Neural cell (in vitro differentiated cells): ENCODE measurements at regions not wholly inside any gene's neighbourhood (a gene's known extent, or its start where the extent isn't known, plus 50 kb on each side); places are given as distances from the start of the nearest gene placed in this dataset.

Experiments used
- H2AFZ ChIP-seq: fragments of 200-600, 300-800 bp; sonication (generic), shearing (Covaris generic); 2 replicates; pipeline ENCODE4 v1.6.0; 2014; ENCODE audit warnings: low read depth, mild to moderate bottlenecking, antibody characterized with exemption, low read length, moderate library complexity
- H3F3A ChIP-seq: fragments of 200-600 bp; shearing (Covaris generic); 2 replicates; pipeline ENCODE4 v1.6.1; 2016; ENCODE audit warnings: mild to moderate bottlenecking, moderate library complexity, mixed read lengths, antibody characterized with exemption, low read length; ENCODE audit not compliant: insufficient read depth, poor library complexity, severe bottlenecking
- H3K27ac ChIP-seq: fragments of 200-600, 300-800 bp; sonication (generic), shearing (Covaris generic); 2 replicates; pipeline ENCODE4 v1.5.1; 2014; ENCODE audit warnings: mild to moderate bottlenecking, low read length, moderate library complexity
- H3K27me3 ChIP-seq: fragments of 300-800, 200-600 bp; sonication (generic), shearing (Covaris generic); 2 replicates; pipeline ENCODE4 v1.6.0; 2014; ENCODE audit warnings: mild to moderate bottlenecking, low read depth, low read length, moderate library complexity; ENCODE audit not compliant: insufficient read depth
- H3K36me3 ChIP-seq: fragments of 300-800, 200-600 bp; sonication (generic), shearing (Covaris generic); 2 replicates; pipeline ENCODE4 v1.5.1; 2014; ENCODE audit warnings: mild to moderate bottlenecking, antibody characterized with exemption, low read length, moderate library complexity; ENCODE audit not compliant: insufficient read depth
- H3K4me2 ChIP-seq: fragments of 300-800, 200-600 bp; sonication (generic), shearing (Covaris generic); 2 replicates; pipeline ENCODE4 v1.6.0; 2014; ENCODE audit warnings: mild to moderate bottlenecking, low read length
- H3K4me3 ChIP-seq: fragments of 300-800, 200-600 bp; sonication (generic), shearing (Covaris generic); 2 replicates; pipeline ENCODE4 v1.5.1; 2014; ENCODE audit warnings: mild to moderate bottlenecking, low read length, moderate library complexity
- H3K79me2 ChIP-seq: fragments of 200-600 bp; shearing (Covaris generic); replicated peaks from 2 replicates; pipeline ENCODE4 v1.6.0; 2014; ENCODE audit warnings: mild to moderate bottlenecking, low read length, moderate library complexity; ENCODE audit not compliant: insufficient read depth
- H3K9ac ChIP-seq: fragments of 300-800, 200-600 bp; sonication (generic), shearing (Covaris generic); 2 replicates; pipeline ENCODE4 v1.6.1; 2016; ENCODE audit warnings: mild to moderate bottlenecking, low read length, mixed read lengths
- H3K9me2 ChIP-seq: fragments of 200-600 bp; shearing (Covaris generic); 2 replicates; pipeline ENCODE4 v1.6.1; 2016; ENCODE audit warnings: mild to moderate bottlenecking, low read length, mixed read lengths; ENCODE audit not compliant: insufficient read depth
- H3K9me3 ChIP-seq: fragments of 200-600, 300-800 bp; sonication (generic), shearing (Covaris generic); 2 replicates; pipeline ENCODE4 v1.6.1; 2016; ENCODE audit warnings: mild to moderate bottlenecking, mixed run types, low read length, moderate library complexity, mixed read lengths
- H4K20me1 ChIP-seq: fragments of 200-600 bp; shearing (Covaris generic); 2 replicates; pipeline ENCODE4 v1.6.1; 2016; ENCODE audit warnings: mild to moderate bottlenecking, mixed run types; ENCODE audit not compliant: insufficient read depth
- EP300 ChIP-seq: fragments of 450-650 bp; conservative IDR thresholded peaks from 2 replicates; pipeline ENCODE4 v1.6.1; 2014; ENCODE audit warnings: antibody characterized with exemption, mild to moderate bottlenecking, moderate library complexity; ENCODE audit not compliant: poor library complexity, severe bottlenecking
- EZH2 ChIP-seq: fragments of 200-600, 300-800 bp; shearing (Covaris generic), sonication (generic); IDR thresholded peaks from 2 replicates; pipeline ENCODE4 v1.6.1; 2014; ENCODE audit warnings: antibody characterized with exemption, low read length, borderline replicate concordance, mild to moderate bottlenecking; ENCODE audit not compliant: insufficient read depth, poor library complexity, severe bottlenecking
- MXI1 ChIP-seq: fragments of 450-650 bp; conservative IDR thresholded peaks from 2 replicates; pipeline ENCODE4 v1.6.1; 2014; ENCODE audit warnings: antibody characterized with exemption, mild to moderate bottlenecking; ENCODE audit not compliant: poor library complexity, severe bottlenecking
- POLR2AphosphoS5 ChIP-seq: IDR thresholded peaks from 2 replicates; pipeline ENCODE4 v1.6.1; 2012
- RAD21 ChIP-seq: fragments of 450-650 bp; conservative IDR thresholded peaks from 2 replicates; pipeline ENCODE4 v1.6.1; 2014; ENCODE audit warnings: antibody characterized with exemption, mild to moderate bottlenecking, moderate library complexity
- REST ChIP-seq: IDR thresholded peaks from 2 replicates; pipeline ENCODE4 v1.6.1; 2012; ENCODE audit warnings: borderline replicate concordance
- SMC3 ChIP-seq: fragments of 450-650 bp; conservative IDR thresholded peaks from 2 replicates; pipeline ENCODE4 v1.6.1; 2014; ENCODE audit warnings: antibody characterized with exemption, mild to moderate bottlenecking, moderate library complexity; ENCODE audit not compliant: poor library complexity
- TAF1 ChIP-seq: IDR thresholded peaks from 2 replicates; pipeline ENCODE4 v1.6.1; 2012; ENCODE audit warnings: low read depth
- TF ChIP-seq, protein P1 (sequence below): fragments of 450-650 bp; IDR thresholded peaks from 2 replicates; pipeline ENCODE4 v1.5.1; 2014; ENCODE audit warnings: antibody characterized with exemption, mild to moderate bottlenecking, moderate library complexity; ENCODE audit not compliant: poor library complexity, severe bottlenecking

- Histone ChIP-seq H3F3A (no peaks in the 10 kb centered on the region), H3K27me3 (no peaks in the 10 kb centered on the region), H3K9ac (no peak overlapping the region), H3K4me3 (no peak overlapping the region), H4K20me1 (no peaks in the 10 kb centered on the region), H3K27ac (peak overlapping the region; percentile 37), H3K79me2 (no peaks in the 10 kb centered on the region), H2AFZ (no peak overlapping the region), H3K9me3 (no peaks in the 10 kb centered on the region), H3K9me2 (no peaks in the 10 kb centered on the region), H3K36me3 (no peaks in the 10 kb centered on the region), H3K4me2 (no peak overlapping the region)
- TF ChIP-seq RAD21 (no peak), EZH2 (no peak)
- TF ChIP-seq, protein P1, sequence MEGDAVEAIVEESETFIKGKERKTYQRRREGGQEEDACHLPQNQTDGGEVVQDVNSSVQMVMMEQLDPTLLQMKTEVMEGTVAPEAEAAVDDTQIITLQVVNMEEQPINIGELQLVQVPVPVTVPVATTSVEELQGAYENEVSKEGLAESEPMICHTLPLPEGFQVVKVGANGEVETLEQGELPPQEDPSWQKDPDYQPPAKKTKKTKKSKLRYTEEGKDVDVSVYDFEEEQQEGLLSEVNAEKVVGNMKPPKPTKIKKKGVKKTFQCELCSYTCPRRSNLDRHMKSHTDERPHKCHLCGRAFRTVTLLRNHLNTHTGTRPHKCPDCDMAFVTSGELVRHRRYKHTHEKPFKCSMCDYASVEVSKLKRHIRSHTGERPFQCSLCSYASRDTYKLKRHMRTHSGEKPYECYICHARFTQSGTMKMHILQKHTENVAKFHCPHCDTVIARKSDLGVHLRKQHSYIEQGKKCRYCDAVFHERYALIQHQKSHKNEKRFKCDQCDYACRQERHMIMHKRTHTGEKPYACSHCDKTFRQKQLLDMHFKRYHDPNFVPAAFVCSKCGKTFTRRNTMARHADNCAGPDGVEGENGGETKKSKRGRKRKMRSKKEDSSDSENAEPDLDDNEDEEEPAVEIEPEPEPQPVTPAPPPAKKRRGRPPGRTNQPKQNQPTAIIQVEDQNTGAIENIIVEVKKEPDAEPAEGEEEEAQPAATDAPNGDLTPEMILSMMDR, result no peak
Observed at GRCh38 chr5:68995845-68996545, 97.8 kb upstream of the SLC30A5 start.

DNA sequence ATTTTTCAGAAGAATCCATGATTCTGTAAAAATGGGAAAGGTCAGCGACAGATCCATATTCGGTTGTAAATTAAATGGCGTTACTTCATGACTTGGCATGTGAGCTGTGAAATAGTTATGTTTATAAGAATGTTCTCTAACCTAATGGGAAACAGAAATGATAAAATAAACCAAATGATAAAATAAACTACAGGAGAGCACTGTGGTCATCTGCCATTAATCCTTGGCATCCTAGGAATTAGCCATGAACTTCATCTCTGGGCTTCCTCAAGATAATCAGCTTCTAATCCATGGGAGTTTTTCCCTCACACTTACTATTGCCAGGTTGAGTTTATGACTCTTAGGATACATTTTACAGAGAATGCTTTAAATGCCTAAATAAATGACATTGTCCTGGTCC is 94.6 kb upstream of the SLC30A5 start:
- H3K9ac ChIP-seq, result no peak overlapping the region
- no peaks in the 10 kb centered on the region for H3K9me2 ChIP-seq
- H3K36me3 ChIP-seq, result no peaks in the 10 kb centered on the region
- no peak overlapping the region for H3K4me3 ChIP-seq
- no peak overlapping the region for H2AFZ ChIP-seq
- no peaks in the 10 kb centered on the region for H3K27me3 ChIP-seq
- H3K9me3 ChIP-seq, result no peaks in the 10 kb centered on the region
- H3K27ac ChIP-seq, result no peak overlapping the region
- TF ChIP-seq TAF1 (no peak), SMC3 (no peak), MXI1 (no peak), RAD21 (no peak), POLR2AphosphoS5 (no peak), EZH2 (no peak), REST (no peak), EP300 (no peak)
- TF ChIP-seq, protein P1, result no peak
- no peaks in the 10 kb centered on the region for H4K20me1 ChIP-seq
- no peak overlapping the region for H3K4me2 ChIP-seq
- H3K79me2 ChIP-seq, result no peaks in the 10 kb centered on the region
- no peaks in the 10 kb centered on the region for H3F3A ChIP-seq
